GM20000 (cell line): ENCODE measurements at regions not wholly inside any gene's neighbourhood (a gene's known extent, or its start where the extent isn't known, plus 50 kb on each side); places are given as distances from the start of the nearest gene placed in this dataset.

Experiments used
- DNase-seq: peaks from one replicate; pipeline ENCODE4 v3.0.0; 2012; ENCODE audit warnings: low spot score
- TF ChIP-seq, protein P1 (sequence below): IDR thresholded peaks from 2 replicates; pipeline ENCODE4 v1.5.1; 2012; ENCODE audit warnings: mild to moderate bottlenecking, control low read depth; ENCODE audit errors: extremely low read depth, missing control alignments

DNA sequence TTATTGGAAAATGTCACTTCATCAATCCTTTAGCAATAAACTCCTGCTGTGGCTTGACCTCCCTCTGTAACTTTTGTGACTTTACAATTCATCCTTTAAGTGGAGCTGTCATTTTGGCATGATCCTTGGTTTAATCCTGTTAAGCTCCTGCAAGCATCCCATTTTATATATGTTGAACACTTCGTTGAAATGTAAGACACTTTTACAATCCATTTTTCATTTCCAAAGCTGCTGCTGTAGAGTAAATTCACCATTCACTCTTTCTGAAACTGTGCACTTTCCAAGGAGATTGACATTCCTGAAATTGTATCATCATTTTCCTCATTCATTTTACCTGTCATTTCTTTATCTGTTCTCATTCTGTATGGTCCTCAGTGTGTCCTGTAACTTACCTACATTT lies 1003.2 kb upstream of the GOT2 start:
- TF ChIP-seq, protein P1, sequence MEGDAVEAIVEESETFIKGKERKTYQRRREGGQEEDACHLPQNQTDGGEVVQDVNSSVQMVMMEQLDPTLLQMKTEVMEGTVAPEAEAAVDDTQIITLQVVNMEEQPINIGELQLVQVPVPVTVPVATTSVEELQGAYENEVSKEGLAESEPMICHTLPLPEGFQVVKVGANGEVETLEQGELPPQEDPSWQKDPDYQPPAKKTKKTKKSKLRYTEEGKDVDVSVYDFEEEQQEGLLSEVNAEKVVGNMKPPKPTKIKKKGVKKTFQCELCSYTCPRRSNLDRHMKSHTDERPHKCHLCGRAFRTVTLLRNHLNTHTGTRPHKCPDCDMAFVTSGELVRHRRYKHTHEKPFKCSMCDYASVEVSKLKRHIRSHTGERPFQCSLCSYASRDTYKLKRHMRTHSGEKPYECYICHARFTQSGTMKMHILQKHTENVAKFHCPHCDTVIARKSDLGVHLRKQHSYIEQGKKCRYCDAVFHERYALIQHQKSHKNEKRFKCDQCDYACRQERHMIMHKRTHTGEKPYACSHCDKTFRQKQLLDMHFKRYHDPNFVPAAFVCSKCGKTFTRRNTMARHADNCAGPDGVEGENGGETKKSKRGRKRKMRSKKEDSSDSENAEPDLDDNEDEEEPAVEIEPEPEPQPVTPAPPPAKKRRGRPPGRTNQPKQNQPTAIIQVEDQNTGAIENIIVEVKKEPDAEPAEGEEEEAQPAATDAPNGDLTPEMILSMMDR: no peak
- no peak for DNase-seq

DNA sequence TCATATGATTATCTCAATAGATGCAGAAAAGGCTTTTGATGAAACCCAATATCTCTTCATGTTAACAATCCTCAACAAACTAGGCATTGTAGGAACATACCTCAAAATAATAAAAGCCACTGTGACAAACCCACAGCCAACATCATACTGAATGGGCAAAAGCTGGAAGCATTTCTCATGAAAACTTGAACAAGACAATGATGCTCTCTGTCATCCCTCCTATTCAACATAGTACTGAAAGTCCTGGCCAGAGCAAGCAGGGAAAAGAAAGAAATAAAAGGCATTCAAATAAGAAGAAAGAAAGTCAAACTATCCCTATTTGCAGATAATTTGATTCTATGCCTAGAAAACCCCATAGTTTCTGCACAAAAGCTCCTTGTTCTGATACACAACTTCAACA lies 999.2 kb upstream of the GOT2 start:
- TF ChIP-seq, protein P1: no peak
- no peak for DNase-seq

DNA sequence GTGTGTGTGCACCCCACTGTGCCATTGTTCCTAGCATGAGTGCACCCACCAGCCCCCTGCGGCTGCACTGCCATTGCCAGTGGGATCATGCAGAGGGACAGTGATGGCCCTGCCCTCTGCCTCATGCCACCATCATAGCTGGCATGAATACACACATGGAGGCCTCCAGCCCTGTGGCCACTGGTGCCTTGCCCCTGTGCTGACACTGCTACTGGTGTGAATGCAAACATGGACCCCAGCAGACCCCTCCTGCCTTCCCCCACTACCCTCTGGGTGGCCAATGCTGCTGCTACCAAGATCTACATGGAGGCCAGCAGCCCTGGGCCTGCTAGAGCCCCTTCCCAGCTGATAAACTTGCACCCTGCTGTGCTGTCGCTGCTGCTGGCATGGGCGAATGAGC lies 995.5 kb upstream of the GOT2 start:
- TF ChIP-seq, protein P1: no peak
- DNase-seq: no peak

DNA sequence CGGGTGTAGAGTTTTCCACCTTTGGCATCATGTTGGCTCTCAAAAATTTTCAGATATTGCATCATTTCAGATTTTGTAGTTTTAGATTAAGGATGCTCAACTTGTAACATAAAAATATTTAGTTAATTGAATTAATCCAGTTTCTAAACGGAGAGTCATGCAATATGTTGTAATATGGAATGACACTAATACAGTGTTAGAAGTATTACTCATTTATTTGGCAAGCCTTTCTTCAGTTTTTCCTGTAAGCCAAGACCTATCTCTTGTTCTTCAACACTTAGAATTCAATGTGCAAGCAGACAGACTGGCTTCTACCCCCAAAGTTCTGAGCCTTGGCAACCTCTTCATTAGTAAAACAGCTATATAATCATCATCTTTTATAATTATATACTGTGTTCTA lies 985.0 kb upstream of the GOT2 start:
- TF ChIP-seq, protein P1: no peak
- DNase-seq: no peak

DNA sequence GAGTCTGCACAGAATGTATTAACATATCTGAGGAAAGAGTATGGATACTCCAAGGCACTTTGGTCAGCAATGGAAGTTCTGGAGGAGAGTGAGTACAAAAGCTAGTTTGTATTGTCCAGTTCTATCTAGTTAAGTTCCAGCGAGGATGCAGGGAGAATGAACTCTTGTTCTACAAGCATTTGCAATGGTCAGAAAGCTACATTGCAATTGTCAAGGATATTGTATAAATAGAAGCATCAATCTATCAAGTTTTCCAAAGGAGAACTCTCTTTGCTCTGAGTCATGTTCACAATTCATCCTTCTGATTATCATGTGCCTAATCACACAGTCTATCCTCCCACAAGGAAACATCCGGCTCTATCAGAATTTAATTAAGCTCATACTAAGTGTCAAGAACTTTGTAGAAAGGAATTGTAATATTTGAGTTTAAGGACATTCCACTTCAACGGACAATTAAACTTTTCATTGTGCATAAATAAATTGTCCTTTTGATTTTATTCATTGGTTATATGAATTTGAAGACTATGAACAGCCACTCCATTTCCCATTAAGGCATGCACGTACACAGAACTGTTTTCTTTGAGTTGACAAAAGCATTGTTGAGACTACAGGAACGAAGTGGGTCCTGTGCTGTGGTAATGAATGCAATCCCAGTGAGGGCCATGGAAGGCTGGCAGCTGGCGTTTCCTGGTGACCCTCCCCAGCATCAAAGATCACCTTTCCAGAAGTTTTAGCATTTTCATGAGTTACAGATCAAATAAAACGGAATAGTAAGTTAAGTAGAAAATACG lies 973.5 kb upstream of the GOT2 start:
- DNase-seq: no peak
- TF ChIP-seq, protein P1: no peak

DNA sequence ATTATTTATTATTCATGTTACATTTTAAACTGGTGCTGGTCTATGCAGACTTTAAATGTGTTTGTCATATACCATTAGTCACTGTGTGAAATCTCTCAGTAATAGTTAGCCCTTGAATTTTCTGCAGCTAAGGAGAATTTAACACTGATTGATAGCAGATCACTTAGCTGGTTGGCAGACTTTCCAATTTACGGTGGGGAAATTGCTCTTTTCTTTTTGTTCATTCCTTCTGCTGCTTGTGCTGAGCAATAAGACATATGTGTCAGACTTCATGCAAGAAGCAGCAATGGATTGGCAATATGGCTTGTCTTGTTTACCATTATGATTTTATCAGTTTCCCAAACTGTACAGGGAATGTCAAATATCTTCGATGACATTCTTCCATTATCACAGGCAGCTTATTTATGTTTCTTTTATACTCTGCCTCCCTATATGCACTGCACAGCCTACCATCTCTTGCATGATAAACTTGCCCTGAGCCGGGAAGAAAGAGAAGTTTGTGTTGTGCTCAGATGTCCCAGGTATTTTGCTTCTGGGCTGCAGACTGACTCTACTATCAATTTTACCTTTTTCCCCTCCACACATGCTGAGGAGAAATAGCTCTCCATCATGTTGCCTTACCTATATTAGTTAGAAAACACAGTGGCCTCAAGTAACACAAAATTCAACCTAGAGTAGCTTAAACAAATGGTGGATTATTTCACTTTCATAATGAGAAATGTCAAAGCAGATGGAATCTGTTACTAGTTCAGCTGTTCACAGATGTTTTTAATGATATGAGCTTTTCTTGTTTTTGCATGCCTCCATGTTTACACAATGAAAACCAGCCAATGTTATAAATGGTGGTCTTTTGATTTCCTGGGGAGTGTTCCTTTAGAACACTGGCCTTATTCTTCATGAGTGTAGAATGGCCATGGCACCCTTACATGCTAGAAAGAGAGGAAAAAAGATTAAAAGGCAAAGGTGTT lies 968.1 kb upstream of the GOT2 start:
- TF ChIP-seq, protein P1: no peak
- no peak for DNase-seq

DNA sequence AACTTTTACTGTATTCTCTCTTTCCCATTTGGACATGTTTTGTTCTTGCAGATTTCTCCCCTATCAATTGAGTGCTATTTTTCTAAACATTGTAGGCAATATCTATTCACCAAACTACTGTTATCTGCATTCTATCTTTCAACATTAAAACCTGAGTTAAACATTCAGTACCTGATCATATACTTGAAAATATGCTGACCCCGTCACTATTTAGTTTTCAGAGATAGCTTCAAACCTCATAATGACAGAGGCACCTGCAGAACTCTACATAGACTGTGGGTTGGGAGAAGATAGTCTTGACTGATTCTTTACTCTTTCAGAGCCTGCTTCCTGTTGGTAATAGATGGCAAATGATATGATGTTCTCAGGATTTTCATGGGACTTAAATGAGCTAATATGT lies 965.7 kb upstream of the GOT2 start:
- TF ChIP-seq, protein P1: no peak
- no peak for DNase-seq
